ENCODE measurements at regions not wholly inside any gene's neighbourhood (a gene's known extent, or its start where the extent isn't known, plus 50 kb on each side); places are given as distances from the start of the nearest gene placed in this dataset.

DNA sequence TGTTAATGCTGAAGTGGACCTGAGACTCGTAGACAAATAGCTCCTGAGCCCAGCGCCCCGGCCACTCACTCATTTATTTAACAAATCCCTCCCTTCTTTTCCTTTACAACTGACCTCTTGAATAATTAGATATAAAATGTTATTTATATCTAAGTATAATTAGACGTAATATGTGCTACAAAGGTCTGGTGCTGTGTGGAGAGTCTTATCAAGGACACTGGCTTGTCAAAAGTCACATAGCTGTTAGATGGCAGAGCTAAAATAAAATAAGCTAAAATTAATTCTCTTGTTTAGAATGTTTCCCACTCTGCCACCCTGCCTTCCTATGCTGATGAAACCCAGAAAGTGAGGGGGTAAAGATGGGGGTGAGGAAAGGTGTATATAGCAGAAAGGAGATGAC is 73.0 kb upstream of the FAM216B start:
- Histone ChIP-seq H3K36me3 (ENCODE audit: control insufficient read depth in 2 of 2, extremely low read depth in 1 of 2, insufficient read depth in 2 of 2, low read length in 2 of 2) (no peaks in the 10 kb centered on the region), H2AFZ (ENCODE audit: control insufficient read depth, low read length) (no peak overlapping the region), H3K27ac (ENCODE audit: control insufficient read depth, insufficient read depth, low read length) (no peak overlapping the region), H4K20me1 (ENCODE audit: control insufficient read depth, extremely low read depth, insufficient read depth, low read length) (no peaks in the 10 kb centered on the region), H3K4me2 (ENCODE audit: control insufficient read depth, extremely low read depth, insufficient read depth, low read depth, low read length) (no peak overlapping the region), H3K9me1 (ENCODE audit: control insufficient read depth, extremely low read depth, insufficient read depth, low read length) (no peaks in the 10 kb centered on the region), H3K4me1 (ENCODE audit: control insufficient read depth, extremely low read depth, insufficient read depth, low read length) (no peaks in the 10 kb centered on the region), H3K79me2 (ENCODE audit: control insufficient read depth, insufficient read depth, low read length) (no peaks in the 10 kb centered on the region), H3K9ac (ENCODE audit: control insufficient read depth, extremely low read depth, insufficient read depth, low read length) (no peak overlapping the region), H3K27me3 (ENCODE audit: control insufficient read depth, extremely low read depth, insufficient read depth, low read length) (no peaks in the 10 kb centered on the region), H3K4me3 (ENCODE audit: control insufficient read depth in 2 of 3, extremely low read depth in 1 of 3, insufficient read depth in 2 of 3, low read depth in 1 of 3, low read length in 3 of 3) (no peak overlapping the region), H3K9me3 (ENCODE audit: control insufficient read depth, low read depth, low read length) (no peaks in the 10 kb centered on the region)
- TF ChIP-seq EZH2 (IDR thresholded peaks at IDR 0.05; ENCODE audit: low read length): no peak
- TF ChIP-seq, protein P1, sequence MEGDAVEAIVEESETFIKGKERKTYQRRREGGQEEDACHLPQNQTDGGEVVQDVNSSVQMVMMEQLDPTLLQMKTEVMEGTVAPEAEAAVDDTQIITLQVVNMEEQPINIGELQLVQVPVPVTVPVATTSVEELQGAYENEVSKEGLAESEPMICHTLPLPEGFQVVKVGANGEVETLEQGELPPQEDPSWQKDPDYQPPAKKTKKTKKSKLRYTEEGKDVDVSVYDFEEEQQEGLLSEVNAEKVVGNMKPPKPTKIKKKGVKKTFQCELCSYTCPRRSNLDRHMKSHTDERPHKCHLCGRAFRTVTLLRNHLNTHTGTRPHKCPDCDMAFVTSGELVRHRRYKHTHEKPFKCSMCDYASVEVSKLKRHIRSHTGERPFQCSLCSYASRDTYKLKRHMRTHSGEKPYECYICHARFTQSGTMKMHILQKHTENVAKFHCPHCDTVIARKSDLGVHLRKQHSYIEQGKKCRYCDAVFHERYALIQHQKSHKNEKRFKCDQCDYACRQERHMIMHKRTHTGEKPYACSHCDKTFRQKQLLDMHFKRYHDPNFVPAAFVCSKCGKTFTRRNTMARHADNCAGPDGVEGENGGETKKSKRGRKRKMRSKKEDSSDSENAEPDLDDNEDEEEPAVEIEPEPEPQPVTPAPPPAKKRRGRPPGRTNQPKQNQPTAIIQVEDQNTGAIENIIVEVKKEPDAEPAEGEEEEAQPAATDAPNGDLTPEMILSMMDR (optimal IDR thresholded peaks at IDR 0.05 in 1 of 3, IDR thresholded peaks at IDR 0.05 in 1 of 3, conservative IDR thresholded peaks at IDR 0.05 in 1 of 3; ENCODE audit: extremely low read depth in 1 of 3, insufficient read depth in 2 of 3, low read length in 3 of 3): no peak
- dilution Hi-C loops (cut with MboI; ENCODE audit: extremely low pct_ligation_motif_present, low sequenced_read_pairs): no loop called here
- DNase-seq (ENCODE audit: low read depth, low spot score) (no peak), FAIRE-seq (no peak)

DNA sequence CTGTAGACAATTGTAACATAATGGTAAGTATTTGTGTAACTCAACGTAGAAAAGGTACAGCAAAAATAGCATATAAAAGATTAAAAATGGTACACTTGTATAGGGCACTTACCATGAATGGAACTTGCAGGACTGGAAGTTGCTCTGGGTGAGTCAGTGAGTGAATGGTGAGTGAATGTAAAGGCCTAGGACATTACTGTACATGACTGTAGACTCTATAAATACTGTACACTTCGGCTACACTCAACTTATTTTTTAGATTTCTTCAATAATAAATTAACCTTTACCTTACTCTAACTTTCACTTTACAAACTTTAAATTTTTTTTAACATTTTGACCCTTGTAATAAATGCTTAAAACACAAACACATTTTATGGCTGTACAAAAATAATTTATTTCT is 72.1 kb upstream of the FAM216B start:
- Histone ChIP-seq H3K79me2 (ENCODE audit: control insufficient read depth, insufficient read depth, low read length) (no peaks in the 10 kb centered on the region), H3K36me3 (ENCODE audit: control insufficient read depth in 2 of 2, extremely low read depth in 1 of 2, insufficient read depth in 2 of 2, low read length in 2 of 2) (no peaks in the 10 kb centered on the region), H3K27me3 (ENCODE audit: control insufficient read depth, extremely low read depth, insufficient read depth, low read length) (no peaks in the 10 kb centered on the region), H3K9me1 (ENCODE audit: control insufficient read depth, extremely low read depth, insufficient read depth, low read length) (no peaks in the 10 kb centered on the region), H3K4me3 (ENCODE audit: control insufficient read depth in 2 of 3, extremely low read depth in 1 of 3, insufficient read depth in 2 of 3, low read depth in 1 of 3, low read length in 3 of 3) (no peak overlapping the region), H2AFZ (ENCODE audit: control insufficient read depth, low read length) (no peak overlapping the region), H3K9ac (ENCODE audit: control insufficient read depth, extremely low read depth, insufficient read depth, low read length) (no peak overlapping the region), H3K27ac (ENCODE audit: control insufficient read depth, insufficient read depth, low read length) (no peak overlapping the region), H3K4me2 (ENCODE audit: control insufficient read depth, extremely low read depth, insufficient read depth, low read depth, low read length) (no peak overlapping the region), H3K4me1 (ENCODE audit: control insufficient read depth, extremely low read depth, insufficient read depth, low read length) (no peaks in the 10 kb centered on the region), H4K20me1 (ENCODE audit: control insufficient read depth, extremely low read depth, insufficient read depth, low read length) (no peaks in the 10 kb centered on the region), H3K9me3 (ENCODE audit: control insufficient read depth, low read depth, low read length) (no peaks in the 10 kb centered on the region)
- FAIRE-seq: no peak
- dilution Hi-C loops (cut with MboI; ENCODE audit: extremely low pct_ligation_motif_present, low sequenced_read_pairs): no loop called here
- no peak for TF ChIP-seq EZH2 (IDR thresholded peaks at IDR 0.05; ENCODE audit: low read length)
- TF ChIP-seq, protein P1 (optimal IDR thresholded peaks at IDR 0.05 in 1 of 3, IDR thresholded peaks at IDR 0.05 in 1 of 3, conservative IDR thresholded peaks at IDR 0.05 in 1 of 3; ENCODE audit: extremely low read depth in 1 of 3, insufficient read depth in 2 of 3, low read length in 3 of 3): no peak
- DNase-seq (ENCODE audit: low read depth, low spot score): no peak
